Calu3 (cell line): ENCODE measurements at regions not wholly inside any gene's neighbourhood (a gene's known extent, or its start where the extent isn't known, plus 50 kb on each side); places are given as distances from the start of the nearest gene placed in this dataset. TPM values are rescaled to one million over a fixed set of nuclear protein-coding genes. Genes with fewer than 3 reads are reported as not detected.

Source experiments
- BruUV-seq: library from RNA; stranded (reverse); fragments of 400-500 nt; replicated peaks from 2 replicates; lab custom pipeline; 2021; lab: Mats Ljungman, UMichigan
- CTCF ChIA-PET: fragments of 300-600 bp; sonication (Branson Sonifier 250); formaldehyde crosslinking; loops from one replicate; lab custom pipeline; 2022; ENCODE audit warnings: antibody characterized with exemption; lab: Charles Lee
- DNase-seq: peaks from one replicate; pipeline ENCODE4 v3.0.0; 2022
- H3K27ac Mint-ChIP-seq: one replicate; pipeline ENCODE4 v1.8.0; 2022; ENCODE audit warnings: mixed read lengths; ENCODE audit not compliant: unreplicated experiment
- H3K27me3 Mint-ChIP-seq: one replicate; pipeline ENCODE4 v1.8.0; 2022; ENCODE audit warnings: mixed read lengths; ENCODE audit not compliant: unreplicated experiment
- H3K36me3 Mint-ChIP-seq: one replicate; pipeline ENCODE4 v1.8.0; 2022; ENCODE audit warnings: mild to moderate bottlenecking, moderate library complexity, mixed read lengths; ENCODE audit not compliant: insufficient read depth, unreplicated experiment
- H3K4me1 Mint-ChIP-seq: one replicate; pipeline ENCODE4 v1.8.0; 2022; ENCODE audit warnings: mild to moderate bottlenecking, low read depth, mixed read lengths; ENCODE audit not compliant: unreplicated experiment
- H3K4me3 Mint-ChIP-seq: one replicate; pipeline ENCODE4 v1.8.0; 2022; ENCODE audit warnings: mild to moderate bottlenecking, low read depth, moderate library complexity, mixed read lengths; ENCODE audit not compliant: unreplicated experiment
- H3K9me3 Mint-ChIP-seq: one replicate; pipeline ENCODE4 v1.8.0; 2022; ENCODE audit warnings: low read depth, mixed read lengths; ENCODE audit not compliant: unreplicated experiment
- intact Hi-C: fragments of 100-400 bp; cut with micrococcal nuclease; formaldehyde crosslinking; loops from one replicate; pipeline ENCODE4 v1.10.0; 2022; ENCODE audit not compliant: unreplicated experiment
- microRNA-seq: library from miRNA; unstranded; fragments of <30 nt; microRNA quantifications from one replicate; pipeline ENCODE4 v1.2.0, GENCODE V29; 2022
- TF ChIP-seq, protein P1 (sequence below): fragments of 200-600 bp; IDR thresholded peaks from one replicate; pipeline ENCODE4 v1.8.0; 2022; ENCODE audit warnings: antibody characterized with exemption; ENCODE audit not compliant: unreplicated experiment

DNA sequence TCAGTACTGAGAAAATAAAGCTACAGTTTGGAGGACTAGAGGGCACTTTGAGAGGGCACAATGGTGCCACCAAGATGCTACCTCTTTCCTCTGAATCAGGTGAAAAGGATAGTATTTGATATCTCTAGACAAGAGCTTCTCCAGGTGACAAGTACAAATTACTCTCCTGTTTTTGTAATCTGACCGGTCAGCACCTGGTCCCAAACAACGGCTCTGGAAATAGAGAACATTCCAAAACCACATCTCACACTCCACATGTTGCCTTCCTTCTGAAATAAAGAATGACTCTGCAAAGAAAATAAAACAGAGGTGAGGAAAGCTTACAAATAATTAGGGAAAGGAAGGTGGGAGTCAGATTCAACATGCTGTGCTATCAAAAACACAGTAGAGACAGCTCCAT is 51.3 kb upstream of the CITED2 start:
- H3K27ac Mint-ChIP-seq, result no peak overlapping the region
- no peak overlapping the region for H3K4me3 Mint-ChIP-seq
- H3K9me3 Mint-ChIP-seq, result no peaks in the 10 kb centered on the region
- intact Hi-C loops, result no loop called here
- CTCF ChIA-PET, result no interaction called here
- no TSS peak for BruUV-seq
- H3K4me1 Mint-ChIP-seq, result no peaks in the 10 kb centered on the region
- H3K36me3 Mint-ChIP-seq, result no peaks in the 10 kb centered on the region
- TF ChIP-seq, protein P1, sequence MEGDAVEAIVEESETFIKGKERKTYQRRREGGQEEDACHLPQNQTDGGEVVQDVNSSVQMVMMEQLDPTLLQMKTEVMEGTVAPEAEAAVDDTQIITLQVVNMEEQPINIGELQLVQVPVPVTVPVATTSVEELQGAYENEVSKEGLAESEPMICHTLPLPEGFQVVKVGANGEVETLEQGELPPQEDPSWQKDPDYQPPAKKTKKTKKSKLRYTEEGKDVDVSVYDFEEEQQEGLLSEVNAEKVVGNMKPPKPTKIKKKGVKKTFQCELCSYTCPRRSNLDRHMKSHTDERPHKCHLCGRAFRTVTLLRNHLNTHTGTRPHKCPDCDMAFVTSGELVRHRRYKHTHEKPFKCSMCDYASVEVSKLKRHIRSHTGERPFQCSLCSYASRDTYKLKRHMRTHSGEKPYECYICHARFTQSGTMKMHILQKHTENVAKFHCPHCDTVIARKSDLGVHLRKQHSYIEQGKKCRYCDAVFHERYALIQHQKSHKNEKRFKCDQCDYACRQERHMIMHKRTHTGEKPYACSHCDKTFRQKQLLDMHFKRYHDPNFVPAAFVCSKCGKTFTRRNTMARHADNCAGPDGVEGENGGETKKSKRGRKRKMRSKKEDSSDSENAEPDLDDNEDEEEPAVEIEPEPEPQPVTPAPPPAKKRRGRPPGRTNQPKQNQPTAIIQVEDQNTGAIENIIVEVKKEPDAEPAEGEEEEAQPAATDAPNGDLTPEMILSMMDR, result no peak
- no peak for DNase-seq
- no peaks in the 10 kb centered on the region for H3K27me3 Mint-ChIP-seq

DNA sequence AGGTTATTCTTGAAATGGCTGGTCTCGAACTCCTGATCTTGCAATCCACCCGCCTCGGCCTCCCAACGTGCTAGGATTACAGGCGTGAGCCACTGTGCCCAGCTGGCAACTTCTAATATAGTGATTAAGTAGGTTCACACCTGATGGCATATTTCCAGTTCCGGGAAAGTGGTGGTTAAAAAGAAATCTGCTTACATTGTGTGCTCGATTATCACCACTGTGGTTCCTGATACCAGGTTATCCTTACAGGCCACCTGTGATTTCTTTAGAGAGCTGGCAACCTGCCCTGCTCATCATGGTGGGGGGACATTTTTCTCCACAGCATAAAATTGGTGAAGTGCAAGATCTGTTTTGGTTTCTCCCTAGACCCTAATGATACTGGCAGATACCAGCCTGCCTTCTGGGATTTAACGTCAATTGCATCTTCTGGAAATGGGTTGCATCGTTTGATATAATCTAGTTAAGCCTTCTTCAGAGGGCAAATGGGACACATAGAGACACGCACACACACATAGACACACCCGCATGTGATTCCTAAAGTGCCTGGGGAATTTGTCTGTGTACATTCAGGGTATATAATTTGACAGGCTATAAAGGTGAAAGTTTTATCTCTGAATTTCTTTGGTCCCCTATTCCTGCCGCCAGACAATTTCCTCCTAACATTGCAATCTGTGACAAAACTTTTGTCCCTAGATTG is 49.7 kb upstream of the CITED2 start:
- Mint-ChIP-seq H3K4me3 (no peak overlapping the region), H3K4me1 (no peaks in the 10 kb centered on the region), H3K36me3 (no peaks in the 10 kb centered on the region), H3K27me3 (no peaks in the 10 kb centered on the region), H3K9me3 (no peaks in the 10 kb centered on the region), H3K27ac (no peak overlapping the region)
- TF ChIP-seq, protein P1, result no peak
- CTCF ChIA-PET, result no interaction called here
- DNase-seq, result no peak
- no TSS peak for BruUV-seq
- intact Hi-C loops, result no loop called here

Small RNAs in the stretch of these regions (microRNA-seq; reads per million reads assigned to microRNA genes)
- not detected for gene MIR3668
- not detected for gene MIR4465
